ENCODE measurements at regions not wholly inside any gene's neighbourhood (a gene's known extent, or its start where the extent isn't known, plus 50 kb on each side); places are given as distances from the start of the nearest gene placed in this dataset.
"Not testable (repeated sequence)": the region's sequence is repeated elsewhere in the genome, so short reads cannot be mapped to it uniquely, and the experiment has no call there.

- not testable (repeated sequence) for DNase-seq
These were observed 54.4 kb upstream of the PRSS3 start for GRCh38 chr9:33740958-33741357.

GRCh38 chr9:33742051-33742450 is 53.3 kb upstream of the PRSS3 start:
- DNase-seq, result no peak

GRCh38 chr9:33742519-33742918 is 52.8 kb upstream of the PRSS3 start:
- DNase-seq, result no peak

Data from NCI-H345 (cell line).